ENCODE measurements at regions not wholly inside any gene's neighbourhood (a gene's known extent, or its start where the extent isn't known, plus 50 kb on each side); places are given as distances from the start of the nearest gene placed in this dataset. TPM values are rescaled to one million over a fixed set of nuclear protein-coding genes. Genes with fewer than 3 reads are reported as not detected.

DNA sequence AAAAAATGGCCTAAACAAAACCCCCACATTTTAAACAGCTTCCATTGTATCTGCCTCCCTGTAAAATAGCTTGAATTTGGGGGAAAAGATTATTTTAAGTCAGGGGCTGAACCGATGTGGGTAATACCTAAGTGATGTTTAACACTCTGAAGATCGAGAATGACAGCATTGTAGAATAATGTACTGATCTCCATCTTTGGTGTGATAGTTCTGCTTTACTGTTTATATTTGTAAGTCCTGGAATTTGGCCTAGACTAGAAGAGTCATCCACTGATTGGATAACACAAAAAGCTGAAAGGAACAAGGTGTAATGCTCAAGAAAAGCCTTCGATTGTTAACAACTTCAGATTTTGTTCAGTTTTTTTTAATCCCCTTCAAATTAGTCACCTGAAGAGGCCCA, 53.8 kb upstream of the CCDC68 start:
- H3K36me3 ChIP-seq (replicated peaks; ENCODE audit: insufficient read depth, low read depth), result no peaks in the 10 kb centered on the region
- H3K9me3 ChIP-seq (ENCODE audit: low read depth), result no peaks in the 10 kb centered on the region
- 90% methylated on average over 3 of the region's 3 CpGs for WGBS (ENCODE audit: low lambda C conversion rate, missing lambda C conversion rate)
- no peaks in the 10 kb centered on the region for H3K79me2 ChIP-seq
- no peaks in the 10 kb centered on the region for H4K20me1 ChIP-seq (ENCODE audit: insufficient read depth, poor library complexity, severe bottlenecking)
- no peaks in the 10 kb centered on the region for H3K4me1 ChIP-seq (ENCODE audit: insufficient read depth)
- H3K9me2 ChIP-seq (replicated peaks; ENCODE audit: insufficient read depth), result no peaks in the 10 kb centered on the region
- no peak for TF ChIP-seq EZH2phosphoT487 (IDR thresholded peaks at IDR 0.05; ENCODE audit: low read depth, severe bottlenecking, unreplicated experiment)
- TF ChIP-seq, protein P1, sequence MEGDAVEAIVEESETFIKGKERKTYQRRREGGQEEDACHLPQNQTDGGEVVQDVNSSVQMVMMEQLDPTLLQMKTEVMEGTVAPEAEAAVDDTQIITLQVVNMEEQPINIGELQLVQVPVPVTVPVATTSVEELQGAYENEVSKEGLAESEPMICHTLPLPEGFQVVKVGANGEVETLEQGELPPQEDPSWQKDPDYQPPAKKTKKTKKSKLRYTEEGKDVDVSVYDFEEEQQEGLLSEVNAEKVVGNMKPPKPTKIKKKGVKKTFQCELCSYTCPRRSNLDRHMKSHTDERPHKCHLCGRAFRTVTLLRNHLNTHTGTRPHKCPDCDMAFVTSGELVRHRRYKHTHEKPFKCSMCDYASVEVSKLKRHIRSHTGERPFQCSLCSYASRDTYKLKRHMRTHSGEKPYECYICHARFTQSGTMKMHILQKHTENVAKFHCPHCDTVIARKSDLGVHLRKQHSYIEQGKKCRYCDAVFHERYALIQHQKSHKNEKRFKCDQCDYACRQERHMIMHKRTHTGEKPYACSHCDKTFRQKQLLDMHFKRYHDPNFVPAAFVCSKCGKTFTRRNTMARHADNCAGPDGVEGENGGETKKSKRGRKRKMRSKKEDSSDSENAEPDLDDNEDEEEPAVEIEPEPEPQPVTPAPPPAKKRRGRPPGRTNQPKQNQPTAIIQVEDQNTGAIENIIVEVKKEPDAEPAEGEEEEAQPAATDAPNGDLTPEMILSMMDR (IDR thresholded peaks at IDR 0.05; ENCODE audit: poor library complexity), result no peak
- TF ChIP-seq EZH2 (IDR thresholded peaks at IDR 0.05; ENCODE audit: borderline replicate concordance), result no peak
- no peak overlapping the region for H2AFZ ChIP-seq
- peak overlapping the region; percentile 56 for H3K27ac ChIP-seq
- H3K27me3 ChIP-seq, result no peaks in the 10 kb centered on the region
- no peak for DNase-seq (ENCODE audit: low spot score)
- H3K4me2 ChIP-seq, result no peak overlapping the region
- no peak overlapping the region for H3K4me3 ChIP-seq

DNA sequence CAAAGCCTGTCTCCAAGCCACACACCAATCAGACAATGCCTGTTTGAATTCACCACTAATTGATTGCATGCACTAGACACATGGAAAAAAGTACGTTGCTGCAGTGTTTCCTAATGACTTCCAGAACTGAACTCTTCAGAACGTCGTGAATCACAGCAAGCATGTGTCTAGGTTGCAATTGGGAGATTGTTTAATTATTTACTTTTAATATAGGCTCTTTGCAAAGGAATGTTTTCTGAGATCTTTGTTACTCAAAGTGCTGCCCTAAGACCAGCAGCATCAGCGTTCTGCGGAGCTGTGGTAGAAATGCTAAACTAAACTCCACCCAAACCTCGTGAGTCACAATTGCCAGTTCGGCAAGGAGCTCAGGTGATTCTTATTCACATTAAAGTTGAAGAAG, 52.7 kb upstream of the CCDC68 start:
- 48% methylated on average over 7 of the region's 7 CpGs for WGBS (ENCODE audit: low lambda C conversion rate, missing lambda C conversion rate)
- Histone ChIP-seq H3K36me3 (replicated peaks; ENCODE audit: insufficient read depth, low read depth) (no peaks in the 10 kb centered on the region), H3K27me3 (no peaks in the 10 kb centered on the region), H3K4me2 (no peak overlapping the region), H2AFZ (no peak overlapping the region), H3K9me2 (replicated peaks; ENCODE audit: insufficient read depth) (no peaks in the 10 kb centered on the region), H3K79me2 (no peaks in the 10 kb centered on the region), H3K4me3 (no peak overlapping the region), H3K9me3 (ENCODE audit: low read depth) (no peaks in the 10 kb centered on the region), H3K4me1 (ENCODE audit: insufficient read depth) (no peaks in the 10 kb centered on the region), H3K27ac (peak overlapping the region; percentile 56), H4K20me1 (ENCODE audit: insufficient read depth, poor library complexity, severe bottlenecking) (no peaks in the 10 kb centered on the region)
- TF ChIP-seq EZH2 (IDR thresholded peaks at IDR 0.05; ENCODE audit: borderline replicate concordance) (no peak), EZH2phosphoT487 (IDR thresholded peaks at IDR 0.05; ENCODE audit: low read depth, severe bottlenecking, unreplicated experiment) (no peak)
- TF ChIP-seq, protein P1 (IDR thresholded peaks at IDR 0.05; ENCODE audit: poor library complexity), result no peak
- peak; percentile 42 for DNase-seq (ENCODE audit: low spot score)

Small RNA genes lying in the stretch of these regions (small RNA-seq; reads per million reads assigned to genes)
- not detected for gene RNA5SP459
